HCT116 (cell line): ENCODE measurements at regions not wholly inside any gene's neighbourhood (a gene's known extent, or its start where the extent isn't known, plus 50 kb on each side); places are given as distances from the start of the nearest gene placed in this dataset.

Experiments used
- ATAC-seq: fragments of 200-7000 bp; cut with Tn5 transposase; 2 replicates; pipeline ENCODE4 v1.9.1; 2020; ENCODE audit warnings: mild to moderate bottlenecking, moderate library complexity
- BruUV-seq: library from RNA; stranded (reverse); fragments of 400-500 nt; replicated peaks from 2 replicates; lab custom pipeline; 2021; lab: Mats Ljungman, UMichigan
- CTCF ChIA-PET: fragments of 300-600 bp; sonication (Branson Sonifier 250); formaldehyde crosslinking; loops from one replicate; lab custom pipeline; 2021; ENCODE audit warnings: antibody characterized with exemption; lab: Charles Lee
- POLR2A ChIA-PET: fragments of 300-600, 350-600 bp; sonication (Branson Sonifier 250); formaldehyde crosslinking; loops from one replicate; lab custom pipeline; 2021; ENCODE audit warnings: antibody characterized with exemption; lab: Charles Lee
- RAD21 ChIA-PET, 2 experiments: fragments of 300-600 bp; sonication (Branson Sonifier 250); formaldehyde crosslinking; loops; one replicate each; lab custom pipeline; 2023; ENCODE audit warnings: low total read pairs in 2 of 2; ENCODE audit not compliant: uncharacterized antibody in 2 of 2, unreplicated experiment in 2 of 2, low non-redundant PET in 1 of 2; lab: Charles Lee
- DNase-seq: peaks from one replicate; pipeline ENCODE4 v3.0.0-alpha.2; 2010; ENCODE audit warnings: low read depth, low spot score
- H2AFZ ChIP-seq: fragments of 200-600 bp; shearing (Covaris generic), sonication (generic); 2 replicates; pipeline ENCODE4 v1.6.1; 2017; ENCODE audit warnings: low read depth, mixed run types, mixed read lengths, antibody characterized with exemption, low read length; ENCODE audit not compliant: poor library complexity, severe bottlenecking
- H3K27ac ChIP-seq: 2 replicates; pipeline ENCODE4 v1.5.1; 2012; ENCODE audit warnings: low read depth, low read length
- H3K27me3 ChIP-seq: fragments of 200-600 bp; sonication (generic); 2 replicates; pipeline ENCODE4 v1.6.1; 2016; ENCODE audit warnings: mixed run types, low read length, mixed read lengths; ENCODE audit not compliant: insufficient read depth
- H3K36me3 ChIP-seq, 2 experiments: fragments of 200-500 bp in 1 of 2; fragments of 200-600 bp in 1 of 2; sonication (Bioruptor generic) in 1 of 2; sonication (generic) in 1 of 2; 2 replicates each; pipeline versions ENCODE4 v1.5.1 to v1.6.1; 2014 to 2016; ENCODE audit warnings: low read length in 2 of 2, inconsistent platforms in 1 of 2, mixed read lengths in 1 of 2, mixed run types in 1 of 2; ENCODE audit not compliant: insufficient read depth in 2 of 2, control insufficient read depth in 1 of 2
- H3K4me1 ChIP-seq, 2 experiments: fragments of 200-600 bp in 1 of 2; sonication (generic) in 1 of 2; 2 replicates each; pipeline versions ENCODE4 v1.5.1 to v1.6.1; 2012 to 2017; ENCODE audit warnings: low read length in 2 of 2, inconsistent platforms in 1 of 2, mild to moderate bottlenecking in 1 of 2, mixed read lengths in 1 of 2, mixed run types in 1 of 2, moderate library complexity in 1 of 2; ENCODE audit not compliant: insufficient read depth in 2 of 2, control insufficient read depth in 1 of 2
- H3K4me2 ChIP-seq: fragments of 200-600 bp; sonication (generic); 2 replicates; pipeline ENCODE4 v1.6.1; 2017; ENCODE audit warnings: mixed run types, low read length, mixed read lengths
- H3K4me3 ChIP-seq, 2 experiments: fragments of 200-600 bp in 1 of 2; sonication (generic) in 1 of 2; replicated peaks in 1 of 2; 2 replicates each; pipeline ENCODE4 v1.5.1; 2011 to 2016; ENCODE audit warnings: low read length in 2 of 2, control low read depth in 1 of 2, low read depth in 1 of 2, mild to moderate bottlenecking in 1 of 2, mixed read lengths in 1 of 2, mixed run types in 1 of 2
- H3K79me2 ChIP-seq: fragments of 200-600 bp; sonication (generic); 2 replicates; pipeline ENCODE4 v1.6.1; 2017; ENCODE audit warnings: mild to moderate bottlenecking, mixed run types, low read length, moderate library complexity, mixed read lengths; ENCODE audit not compliant: insufficient read depth
- H3K9ac ChIP-seq: fragments of 200-600 bp; sonication (generic); 2 replicates; pipeline ENCODE4 v1.6.1; 2016; ENCODE audit warnings: low read length, mixed read lengths
- H3K9me2 ChIP-seq: fragments of 200-600 bp; sonication (generic), shearing (Covaris generic); 2 replicates; pipeline ENCODE4 v1.6.1; 2017; ENCODE audit warnings: mixed run types, mild to moderate bottlenecking, moderate library complexity; ENCODE audit not compliant: insufficient read depth
- H3K9me3 ChIP-seq, 2 experiments: fragments of 200-500 bp in 1 of 2; fragments of 200-600 bp in 1 of 2; sonication (Bioruptor generic) in 1 of 2; sonication (generic) in 1 of 2; 2 replicates each; pipeline ENCODE4 v1.6.1; 2014 to 2017; ENCODE audit warnings: low read length in 2 of 2, mixed read lengths in 2 of 2, inconsistent platforms in 1 of 2, low read depth in 1 of 2, mild to moderate bottlenecking in 1 of 2, mixed run types in 1 of 2, moderate library complexity in 1 of 2; ENCODE audit not compliant: control insufficient read depth in 1 of 2, insufficient read depth in 1 of 2
- H4K20me1 ChIP-seq: fragments of 200-600 bp; sonication (generic), shearing (Covaris generic); 2 replicates; pipeline ENCODE4 v1.6.1; 2017; ENCODE audit warnings: mixed run types, mild to moderate bottlenecking, moderate library complexity; ENCODE audit not compliant: insufficient read depth
- ATF3 ChIP-seq: IDR thresholded peaks from 2 replicates; pipeline ENCODE4 v1.6.1; 2012
- CBX3 ChIP-seq: IDR thresholded peaks from 2 replicates; pipeline ENCODE4 v1.6.1; 2012; ENCODE audit warnings: low read depth
- CEBPB ChIP-seq: IDR thresholded peaks from 2 replicates; pipeline ENCODE4 v1.6.1; 2012; ENCODE audit warnings: low read depth
- EGR1 ChIP-seq: IDR thresholded peaks from 2 replicates; pipeline ENCODE4 v1.6.1; 2012; ENCODE audit warnings: low read depth
- ELF1 ChIP-seq: IDR thresholded peaks from 2 replicates; pipeline ENCODE4 v1.6.1; 2012; ENCODE audit warnings: low read depth, borderline replicate concordance
- EZH2phosphoT487 ChIP-seq: fragments of 200-600 bp; IDR thresholded peaks from 2 replicates; pipeline ENCODE4 v1.6.1; 2018; ENCODE audit warnings: antibody characterized with exemption, borderline replicate concordance
- JUND ChIP-seq: IDR thresholded peaks from 2 replicates; pipeline ENCODE4 v1.6.1; 2012
- MAX ChIP-seq: IDR thresholded peaks from 2 replicates; pipeline ENCODE4 v1.6.1; 2012
- POLR2A ChIP-seq: IDR thresholded peaks from 2 replicates; pipeline ENCODE4 v1.7.0; 2011; ENCODE audit warnings: borderline replicate concordance; ENCODE audit not compliant: insufficient read depth, insufficient read length; ENCODE audit errors: extremely low read depth
- POLR2AphosphoS5 ChIP-seq: IDR thresholded peaks from 2 replicates; pipeline ENCODE4 v1.6.1; 2011; ENCODE audit warnings: mild to moderate bottlenecking, low read depth, low read length, moderate library complexity
- REST ChIP-seq: IDR thresholded peaks from 2 replicates; pipeline ENCODE4 v1.6.1; 2012; ENCODE audit warnings: low read depth
- SIN3A ChIP-seq: IDR thresholded peaks from 2 replicates; pipeline ENCODE4 v1.6.1; 2012; ENCODE audit warnings: low read depth
- SP1 ChIP-seq: IDR thresholded peaks from 2 replicates; pipeline ENCODE4 v1.6.1; 2012; ENCODE audit warnings: low read depth
- TCF7L2 ChIP-seq: IDR thresholded peaks from 2 replicates; pipeline ENCODE4 v1.7.0; 2011; ENCODE audit warnings: borderline replicate concordance, inconsistent platforms; ENCODE audit not compliant: insufficient read depth, insufficient read length; ENCODE audit errors: extremely low read depth
- YY1 ChIP-seq: IDR thresholded peaks from 2 replicates; pipeline ENCODE4 v1.6.1; 2011; ENCODE audit warnings: low read length, low read depth, moderate library complexity, mild to moderate bottlenecking; ENCODE audit not compliant: insufficient replicate concordance; ENCODE audit errors: extremely low read depth
- ZBTB33 ChIP-seq: IDR thresholded peaks from 2 replicates; pipeline ENCODE4 v1.6.1; 2011; ENCODE audit warnings: mild to moderate bottlenecking, low read length, moderate library complexity; ENCODE audit not compliant: insufficient replicate concordance; ENCODE audit errors: extremely low read depth
- intact Hi-C: fragments of 100-400 bp; cut with micrococcal nuclease; formaldehyde crosslinking; loops from 2 replicates; pipeline ENCODE4 v1.10.0; 2022

GRCh38 chr11:128018692-128019091 is 568.7 kb downstream of the ETS1 start:
- Histone ChIP-seq H3K36me3 (no peaks in the 10 kb centered on the region; a peak in 1 of 4 replicates), H3K9me2 (no peaks in the 10 kb centered on the region), H3K27me3 (no peaks in the 10 kb centered on the region), H3K4me1 (no peaks in the 10 kb centered on the region), H3K9me3 (no peaks in the 10 kb centered on the region), H2AFZ (no peak overlapping the region), H3K4me2 (no peak overlapping the region), H3K4me3 (no peak overlapping the region), H3K9ac (no peak overlapping the region), H4K20me1 (no peaks in the 10 kb centered on the region), H3K79me2 (no peaks in the 10 kb centered on the region)
- ChIA-PET RAD21 (no interaction called here), CTCF (no interaction called here), POLR2A (no interaction called here)
- intact Hi-C loops: no loop called here
- DNase-seq: no peak
- no TSS peak for BruUV-seq
- ATAC-seq: no peak
- no peak for TF ChIP-seq EGR1
- TF ChIP-seq ELF1: no peak
- TF ChIP-seq ATF3: no peak
- TF ChIP-seq, all 23 proteins: peak for 0
- H3K27ac ChIP-seq: no peak overlapping the region

- Histone ChIP-seq H3K9me3 (peaks cover 3 to 4% of the 10 kb centered on the region in 2 experiments; a peak in 1 of 4 replicates), H3K27me3 (no peaks in the 10 kb centered on the region), H3K4me1 (no peaks in the 10 kb centered on the region), H4K20me1 (no peaks in the 10 kb centered on the region), H3K9ac (no peak overlapping the region), H3K36me3 (no peaks in the 10 kb centered on the region), H3K79me2 (no peaks in the 10 kb centered on the region), H3K9me2 (no peaks in the 10 kb centered on the region), H2AFZ (no peak overlapping the region), H3K27ac (no peak overlapping the region), H3K4me2 (no peak overlapping the region), H3K4me3 (no peak overlapping the region)
- DNase-seq (no peak), ATAC-seq (no peak)
- CTCF ChIA-PET: no interaction called here
- BruUV-seq: no TSS peak
- RAD21 ChIA-PET: no interaction called here
- intact Hi-C loops: no loop called here
- POLR2A ChIA-PET: no interaction called here
- TF ChIP-seq ELF1 (no peak), EZH2phosphoT487 (no peak), REST (no peak), EGR1 (no peak), TCF7L2 (no peak), MAX (no peak), SP1 (no peak), POLR2A (no peak), CBX3 (no peak), JUND (no peak), ZBTB33 (no peak), POLR2AphosphoS5 (no peak), SIN3A (no peak), CEBPB (no peak), YY1 (no peak)
These were observed 581.8 kb downstream of the ETS1 start for GRCh38 chr11:128005562-128005961.
